Pancreas (tissue), 10 donors: ENCODE measurements at regions not wholly inside any gene's neighbourhood (a gene's known extent, or its start where the extent isn't known, plus 50 kb on each side); places are given as distances from the start of the nearest gene placed in this dataset.
A peak's percentile ranks its signal among the peaks of the same experiment; 100 is the strongest.

ENCODE experiments used
- ATAC-seq, 4 donors: fragments of 200-7000 bp; cut with Tn5 transposase; one replicate each; pipeline versions ENCODE4 v1.8.0 to v1.9.1; 2020; ENCODE audit warnings: mild to moderate bottlenecking in 4 of 4, moderate library complexity in 4 of 4
- DNase-seq, 6 donors: peaks; one replicate each; pipeline ENCODE4 v3.0.0-alpha.2; 2020
- FAIRE-seq: peaks from 2 replicates; lab custom pipeline; 2012; peaks lifted over from hg19 to GRCh38; lab: Jason Lieb, UNC
- H3K27ac ChIP-seq, 4 donors: fragments of 200-600 bp; sonication (generic); 1 replicate in 3 of 4; 2 replicates in 1 of 4; pipeline versions ENCODE4 v1.5.0 to v1.8.0; 2020
- H3K27me3 ChIP-seq, 4 donors: fragments of 200-600 bp; one replicate each; pipeline ENCODE4 v1.8.0; 2021
- H3K36me3 ChIP-seq, 3 donors: fragments of 200-600 bp; sonication (generic) in 1 of 3; one replicate each; pipeline versions ENCODE4 v1.5.0 to v1.8.0; 2020 to 2021
- H3K4me1 ChIP-seq, 3 donors: fragments of 200-600 bp; one replicate each; pipeline ENCODE4 v1.8.0; 2021
- H3K4me3 ChIP-seq, 4 donors: fragments of 200-600 bp; sonication (generic) in 2 of 4; one replicate each; pipeline versions ENCODE4 v1.5.0 to v1.8.0; 2020 to 2021
- H3K9me3 ChIP-seq, 4 donors: fragments of 200-600 bp; one replicate each; pipeline ENCODE4 v1.8.0; 2021
- CTCF ChIP-seq, 4 donors: fragments of 200-600 bp; sonication (generic) in 3 of 4; IDR thresholded peaks; one replicate each; pipeline versions ENCODE4 v1.5.0 to v1.8.0; 2021; ENCODE audit warnings: antibody characterized with exemption in 4 of 4
- WGBS, 2 donors: extraction: QIAGEN DNeasy Blood & Tissue Kit; methylation state at CpG; one replicate each; pipeline ENCODE4 v1.1.7; 2013; 5-methylcytosine and 5-hydroxymethylcytosine counted together
- intact Hi-C, 3 donors: fragments of 100-400 bp; cut with DNase I; formaldehyde crosslinking; loops; one replicate each; pipeline versions ENCODE4 v1.11.1 to v1.14.2; 2022
- donor health status: healthy with polysubstance abuse.
- donor health status: DM: no; HTN: no; CAD: no; lungs with moderate emphysema.
- donor health status: DM: no; HTN: no; CAD: no.
- donor health status: control.
- donor health status: control.
- donor health status: Bipolar disorder and iron deficiency.
- donor health status: DM: yes; HTN: yes; CAD: no.
- donor health status: DM: no; HTN: no; CAD: no.
- donor health status: DM: no; HTN: no; CAD: no.
- donor health status: DM: yes; HTN: yes; CAD: no.

- H3K4me1 ChIP-seq: no peaks in the 10 kb centered on the region
- ATAC-seq (no peak), DNase-seq (no peak), FAIRE-seq (no peak)
- 48 to 86% methylated on average over 1 of the region's 1 CpG for WGBS, 2 donors
- TF ChIP-seq CTCF (IDR thresholded peaks at IDR 0.05): no peak
- H3K36me3 ChIP-seq: no peaks in the 10 kb centered on the region
- H3K9me3 ChIP-seq: no peaks in the 10 kb centered on the region
- no peak overlapping the region for H3K27ac ChIP-seq
- intact Hi-C loops: no loop called here
- H3K4me3 ChIP-seq: no peak overlapping the region
- no peaks in the 10 kb centered on the region for H3K27me3 ChIP-seq
Measured at GRCh38 chr5:36521219-36521618, 85.2 kb upstream of the SLC1A3 start.

DNA sequence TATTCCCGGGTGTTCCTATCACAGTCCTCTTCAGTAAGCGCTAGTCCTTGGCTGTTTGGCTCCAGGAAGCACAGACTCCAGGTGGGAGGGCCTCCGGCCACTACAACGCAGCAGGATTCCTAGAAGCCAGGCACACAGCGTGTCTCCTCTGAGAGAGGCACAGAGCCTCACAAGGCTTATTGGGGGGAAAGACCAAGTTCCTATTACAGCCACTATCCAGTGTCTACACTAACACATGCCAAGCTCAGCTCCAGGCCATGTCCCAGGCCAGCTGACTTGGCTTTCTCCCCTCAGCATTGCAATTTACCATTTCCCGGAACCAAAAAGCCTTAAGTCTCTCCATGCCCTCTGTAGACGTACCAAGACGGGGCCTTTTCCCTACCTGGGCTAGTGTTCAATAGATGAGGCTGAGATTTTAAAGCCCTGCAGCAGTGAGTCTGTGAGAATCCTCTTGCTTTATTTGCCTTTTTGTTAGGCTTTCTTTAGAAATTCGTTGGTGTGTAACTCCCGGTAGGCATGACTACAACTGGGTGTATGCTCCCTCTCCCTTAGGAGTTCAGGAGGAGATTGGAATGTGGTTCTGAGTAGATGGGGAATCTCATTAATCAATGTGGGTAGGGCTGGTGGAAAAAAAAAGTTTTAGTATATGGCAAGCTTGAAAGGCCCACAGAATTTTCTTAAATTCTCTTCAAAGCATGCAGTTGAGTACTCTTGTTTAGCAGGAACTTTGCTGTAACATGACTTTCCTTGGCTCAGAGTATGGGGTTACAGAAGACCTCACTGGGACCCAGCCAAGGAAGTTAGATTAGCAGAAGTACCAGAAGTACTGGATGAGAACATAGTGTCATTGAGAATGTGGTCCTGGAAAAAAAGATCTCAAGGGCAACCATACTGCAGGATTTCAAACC, 84.3 kb upstream of the SLC1A3 start:
- Histone ChIP-seq H3K4me1 (no peaks in the 10 kb centered on the region), H3K4me3 (no peak overlapping the region), H3K27ac (no peak overlapping the region), H3K36me3 (no peaks in the 10 kb centered on the region), H3K9me3 (no peaks in the 10 kb centered on the region), H3K27me3 (no peaks in the 10 kb centered on the region)
- DNase-seq (no peak), FAIRE-seq (no peak), ATAC-seq (peak in 3 of 4 donors; percentile 20 to 56 (median 42))
- intact Hi-C loops: no loop called here
- no peak for TF ChIP-seq CTCF (IDR thresholded peaks at IDR 0.05)
- 62 to 79% methylated on average over 10 of the region's 10 CpGs for WGBS, 2 donors

DNA sequence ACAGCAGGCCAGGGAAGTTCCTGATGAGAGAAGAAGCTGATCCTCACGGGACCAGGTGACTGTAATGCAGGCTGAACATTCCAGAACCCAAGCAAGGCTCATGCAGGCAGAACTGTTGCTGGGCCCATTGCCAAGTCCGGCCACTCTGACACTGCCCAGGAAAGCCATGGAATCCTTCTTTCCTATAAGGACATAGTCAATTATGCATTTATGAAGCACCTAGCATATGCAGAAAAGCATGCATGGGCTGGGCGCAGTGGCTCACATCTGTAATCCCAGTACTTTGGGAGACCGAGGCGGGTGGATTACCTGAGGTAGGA, 83.7 kb upstream of the SLC1A3 start:
- Histone ChIP-seq H3K9me3 (no peaks in the 10 kb centered on the region), H3K27ac (no peak overlapping the region), H3K4me3 (no peak overlapping the region), H3K27me3 (no peaks in the 10 kb centered on the region), H3K4me1 (no peaks in the 10 kb centered on the region), H3K36me3 (no peaks in the 10 kb centered on the region)
- WGBS, 2 donors: 75 to 77% methylated on average over 5 of the region's 5 CpGs
- DNase-seq (peak in 1 of 6 donors; percentile 18), FAIRE-seq (no peak), ATAC-seq (no peak)
- no peak for TF ChIP-seq CTCF (IDR thresholded peaks at IDR 0.05)
- intact Hi-C loops: no loop called here

DNA sequence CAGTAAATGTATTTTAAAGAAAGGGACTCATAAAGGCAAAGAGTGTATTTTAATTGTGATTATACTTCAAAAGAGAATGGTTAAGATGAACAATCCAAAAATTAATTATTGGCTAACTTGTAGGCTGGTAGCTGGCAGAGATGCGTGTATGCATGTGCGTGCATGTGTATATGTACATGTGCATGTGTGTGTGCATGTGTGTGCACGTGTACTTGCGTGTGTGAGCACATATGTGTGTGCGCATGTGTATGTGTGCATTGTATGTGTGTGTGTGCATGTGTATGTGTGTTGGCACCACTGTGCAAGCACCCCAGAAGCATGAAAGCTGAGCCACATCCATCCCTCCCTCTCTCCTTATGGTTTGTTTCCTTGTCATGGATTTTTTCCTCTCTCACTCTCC, 83.0 kb upstream of the SLC1A3 start:
- WGBS, 2 donors: 80% methylated on average over 5 of the region's 5 CpGs
- H3K9me3 ChIP-seq: no peaks in the 10 kb centered on the region
- no peak overlapping the region for H3K27ac ChIP-seq
- no peak for ATAC-seq
- no peaks in the 10 kb centered on the region for H3K36me3 ChIP-seq
- H3K27me3 ChIP-seq: no peaks in the 10 kb centered on the region
- FAIRE-seq: no peak
- no peak overlapping the region for H3K4me3 ChIP-seq
- TF ChIP-seq CTCF (IDR thresholded peaks at IDR 0.05): no peak
- intact Hi-C loops: no loop called here
- no peaks in the 10 kb centered on the region for H3K4me1 ChIP-seq
- DNase-seq: no peak

DNA sequence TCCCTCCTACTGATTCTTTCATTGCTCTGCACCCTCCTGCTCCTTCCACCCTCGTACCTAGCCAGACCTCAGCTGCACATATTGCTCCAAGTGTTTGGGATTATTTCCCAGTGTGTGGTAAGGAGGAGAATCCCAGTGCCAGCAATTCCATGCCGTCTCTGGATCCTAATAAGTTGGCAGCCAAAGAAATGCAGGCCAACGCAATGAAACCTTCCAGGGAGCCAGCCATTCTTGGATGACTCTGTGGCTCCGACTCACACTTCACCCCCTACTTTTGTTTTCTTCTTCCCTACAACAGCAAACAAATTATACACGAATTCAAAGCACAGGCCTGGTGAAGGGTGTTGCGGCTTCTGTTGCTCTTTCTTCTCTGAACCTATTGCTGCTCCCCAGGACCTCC, 82.5 kb upstream of the SLC1A3 start:
- intact Hi-C loops: no loop called here

More for the DNA sequence above, 82.5 kb upstream of the SLC1A3 start:
- no peaks in the 10 kb centered on the region for H3K36me3 ChIP-seq
- no peak for TF ChIP-seq CTCF (IDR thresholded peaks at IDR 0.05)
- H3K27me3 ChIP-seq: no peaks in the 10 kb centered on the region
- no peaks in the 10 kb centered on the region for H3K4me1 ChIP-seq
- H3K27ac ChIP-seq: no peak overlapping the region
- 69 to 78% methylated on average over 6 of the region's 6 CpGs for WGBS, 2 donors
- FAIRE-seq (no peak), ATAC-seq (no peak), DNase-seq (no peak)
- no peak overlapping the region for H3K4me3 ChIP-seq
- no peaks in the 10 kb centered on the region for H3K9me3 ChIP-seq
